Superior temporal gyrus (tissue), 1 donor: ENCODE measurements at regions not wholly inside any gene's neighbourhood (a gene's known extent, or its start where the extent isn't known, plus 50 kb on each side); places are given as distances from the start of the nearest gene placed in this dataset.

ENCODE experiments used
- DNase-seq: peaks from one replicate; pipeline ENCODE4 v3.0.0-alpha.2; 2016; ENCODE audit errors: extremely low spot score

DNA sequence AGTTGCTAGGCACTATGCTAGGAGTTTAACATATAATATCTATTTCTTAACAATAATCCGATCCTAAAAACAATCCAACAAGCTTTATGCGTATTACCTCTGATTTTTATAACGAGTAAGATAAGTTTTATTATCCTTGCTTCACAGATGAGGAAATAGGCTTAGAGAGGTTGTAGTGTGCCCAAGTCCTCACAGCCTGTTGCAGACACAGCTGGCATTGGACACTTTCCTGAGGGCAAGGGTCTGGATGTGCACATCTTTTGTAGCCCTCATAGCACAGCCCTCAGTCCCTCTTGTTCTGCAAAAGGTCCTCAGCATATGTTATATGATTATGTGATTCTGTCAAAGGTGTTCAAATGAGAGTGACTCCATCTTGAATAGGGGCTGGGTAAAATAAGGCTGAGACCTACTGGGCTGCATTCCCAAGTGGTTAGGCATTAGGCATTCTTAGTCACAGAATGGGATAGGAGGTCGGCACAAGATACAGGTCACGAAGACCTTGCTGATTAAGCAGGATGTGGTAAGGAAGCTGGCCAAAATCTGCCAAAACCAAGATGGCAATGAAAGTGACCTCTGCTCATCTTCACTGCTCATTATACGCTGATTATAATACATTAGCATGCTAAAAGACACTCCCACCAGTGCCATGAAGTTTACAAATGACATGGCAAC lies 75.7 kb upstream of the F3 start:
- no peak for DNase-seq

DNA sequence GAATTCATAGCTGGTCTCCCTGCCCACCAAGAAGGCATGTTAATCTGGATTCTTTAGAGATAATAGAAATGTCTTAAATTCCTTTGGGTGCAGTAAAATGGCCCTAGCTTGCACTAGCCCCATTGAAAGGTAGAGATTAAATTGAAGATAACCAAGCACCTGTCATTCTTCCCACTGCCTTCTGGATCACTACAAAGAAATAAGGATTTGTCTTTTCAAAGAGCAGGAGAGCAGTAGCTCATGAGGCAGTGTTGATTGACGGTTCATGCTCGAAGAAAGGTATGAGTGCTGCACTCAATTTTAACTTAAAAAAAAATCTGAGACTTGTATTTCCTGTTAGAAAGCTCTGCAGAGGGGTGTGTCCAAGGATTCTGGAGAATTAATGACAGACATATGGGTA lies 74.9 kb upstream of the F3 start:
- DNase-seq: no peak

DNA sequence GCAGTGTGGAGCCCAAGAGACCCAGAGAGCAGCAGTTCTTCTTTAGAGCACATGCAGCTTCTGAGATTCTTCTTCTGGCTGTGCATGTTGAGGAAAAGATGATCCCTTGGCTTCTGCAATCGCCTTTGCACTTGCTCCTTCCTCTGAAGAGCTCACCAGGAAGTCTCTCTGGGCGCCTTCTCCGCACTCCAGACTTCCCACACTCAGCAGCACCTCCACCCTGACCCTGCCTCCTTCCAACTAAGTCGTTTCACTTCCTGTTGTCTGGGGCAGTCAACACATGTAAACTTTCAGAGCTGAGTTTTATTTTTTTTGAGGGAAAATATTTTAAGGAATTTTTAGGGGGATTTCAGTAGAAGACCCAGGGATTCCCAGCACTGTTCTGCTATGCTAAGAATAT lies 73.4 kb upstream of the F3 start:
- no peak for DNase-seq

DNA sequence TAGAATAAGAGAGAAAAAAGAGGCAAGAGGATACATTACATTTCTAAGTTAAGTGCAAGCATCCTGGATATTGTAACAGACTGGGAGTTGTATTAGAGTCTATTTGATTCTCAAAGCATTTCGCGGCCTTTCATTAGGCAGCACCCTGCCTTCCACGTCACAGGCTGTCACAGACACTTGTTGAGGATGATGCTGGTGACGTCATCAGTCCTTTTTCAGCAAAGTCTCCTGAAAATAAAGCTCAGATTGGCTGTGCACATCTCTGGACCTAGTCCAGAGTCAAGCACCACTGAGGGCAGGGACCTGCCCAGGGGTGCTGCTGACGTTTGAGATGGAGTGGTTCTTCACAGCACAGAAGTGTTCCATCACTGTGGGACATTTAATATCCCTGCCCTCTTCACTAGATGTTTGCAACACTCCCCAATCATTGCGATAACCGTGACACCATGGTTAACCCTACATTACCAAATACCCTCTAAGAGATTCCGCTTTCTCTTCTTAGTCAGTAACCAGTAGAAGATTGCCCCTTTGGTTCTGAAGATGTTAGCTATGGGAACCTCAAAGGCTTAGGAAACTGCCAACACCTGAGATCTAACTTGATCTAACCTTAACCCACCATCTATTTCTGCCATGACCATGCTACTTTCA lies 72.7 kb upstream of the F3 start:
- DNase-seq: no peak

DNA sequence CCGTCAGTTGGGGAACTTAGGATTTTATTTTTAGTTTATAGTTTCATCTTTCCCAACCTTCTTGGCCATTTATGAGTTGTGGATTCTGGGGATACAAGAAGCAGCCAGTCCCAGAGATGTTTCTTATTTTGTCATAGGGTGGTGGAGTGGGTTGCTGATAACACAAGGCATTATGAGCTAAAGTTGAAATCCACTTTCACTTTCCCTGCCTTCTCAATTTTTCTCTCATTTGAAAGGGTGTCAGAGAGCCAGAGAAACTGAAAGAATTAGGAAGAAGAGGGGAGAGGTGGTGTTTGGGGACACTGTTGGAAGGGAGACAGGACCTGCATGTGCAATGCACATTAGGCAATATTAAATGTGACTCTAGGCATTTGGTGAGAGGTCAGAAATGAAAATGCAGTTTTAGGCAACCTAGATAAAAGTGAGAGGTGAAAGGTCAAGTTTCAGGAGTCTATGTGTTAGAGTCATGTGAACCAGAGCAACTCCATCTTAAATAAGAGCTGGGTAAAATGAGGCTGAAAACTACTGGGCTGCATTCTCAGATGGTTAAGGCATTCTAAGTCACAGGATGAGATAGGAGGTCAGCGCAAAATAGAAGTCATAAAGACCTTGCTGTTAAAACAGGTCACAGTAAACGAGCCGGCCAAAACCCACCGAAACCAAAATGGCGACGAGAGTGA lies 71.1 kb upstream of the F3 start:
- DNase-seq: no peak

DNA sequence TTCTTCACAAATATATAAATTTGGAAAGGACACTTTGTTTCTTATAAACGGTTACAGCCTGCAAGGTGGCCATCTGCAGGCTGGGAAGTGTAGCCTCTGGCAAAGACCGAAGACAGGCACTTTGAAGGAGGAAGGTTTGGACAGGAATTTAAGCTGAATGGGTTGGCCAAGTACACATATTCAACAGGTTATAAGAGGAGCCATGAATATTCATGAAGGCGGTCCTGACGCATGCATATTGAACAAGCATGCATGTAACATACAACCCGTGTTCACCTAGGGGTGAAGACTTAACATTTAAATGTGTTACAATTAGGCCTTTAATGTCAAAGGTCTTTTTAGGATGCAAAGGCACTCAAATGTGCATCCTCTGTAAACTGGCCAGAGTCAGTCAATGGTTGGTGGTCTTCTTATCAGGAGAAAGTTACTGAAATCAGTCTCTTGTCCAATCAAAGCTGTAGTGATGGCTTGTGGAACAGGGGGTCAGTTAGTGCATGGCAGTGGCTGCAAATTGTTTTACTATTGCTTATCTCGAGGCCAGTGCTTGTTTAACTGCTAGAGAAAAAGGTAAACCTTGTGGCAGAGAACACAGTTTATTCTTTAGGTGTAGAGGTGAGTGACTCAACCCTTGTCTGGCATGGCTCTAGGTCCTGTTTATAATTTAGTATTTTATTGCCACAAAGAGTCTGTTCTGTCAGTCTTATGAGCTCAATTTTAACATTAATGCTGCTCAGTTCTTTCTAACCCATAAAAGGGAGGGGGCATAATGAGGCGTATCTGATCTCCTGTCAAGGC lies 70.3 kb upstream of the F3 start:
- DNase-seq: no peak

DNA sequence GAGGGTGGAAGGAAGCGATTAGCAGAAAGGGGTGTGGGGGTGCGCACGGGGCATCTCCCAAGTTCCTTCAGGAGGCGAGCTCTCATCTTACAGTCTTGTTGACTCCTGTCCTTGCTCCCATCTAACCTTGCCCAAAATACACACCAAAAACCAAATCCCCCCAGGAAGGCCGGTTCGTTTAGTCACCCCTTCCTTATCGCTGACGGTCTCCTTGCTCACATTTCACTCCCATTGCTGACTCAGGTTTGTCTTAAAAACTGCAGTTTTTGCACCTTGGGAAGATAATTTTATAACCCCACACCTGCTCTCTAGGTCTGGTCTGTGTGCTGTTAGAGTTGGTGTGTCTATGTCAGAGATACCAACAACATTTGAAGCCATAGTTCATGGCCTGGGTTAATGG lies 68.1 kb upstream of the F3 start:
- DNase-seq: no peak

DNA sequence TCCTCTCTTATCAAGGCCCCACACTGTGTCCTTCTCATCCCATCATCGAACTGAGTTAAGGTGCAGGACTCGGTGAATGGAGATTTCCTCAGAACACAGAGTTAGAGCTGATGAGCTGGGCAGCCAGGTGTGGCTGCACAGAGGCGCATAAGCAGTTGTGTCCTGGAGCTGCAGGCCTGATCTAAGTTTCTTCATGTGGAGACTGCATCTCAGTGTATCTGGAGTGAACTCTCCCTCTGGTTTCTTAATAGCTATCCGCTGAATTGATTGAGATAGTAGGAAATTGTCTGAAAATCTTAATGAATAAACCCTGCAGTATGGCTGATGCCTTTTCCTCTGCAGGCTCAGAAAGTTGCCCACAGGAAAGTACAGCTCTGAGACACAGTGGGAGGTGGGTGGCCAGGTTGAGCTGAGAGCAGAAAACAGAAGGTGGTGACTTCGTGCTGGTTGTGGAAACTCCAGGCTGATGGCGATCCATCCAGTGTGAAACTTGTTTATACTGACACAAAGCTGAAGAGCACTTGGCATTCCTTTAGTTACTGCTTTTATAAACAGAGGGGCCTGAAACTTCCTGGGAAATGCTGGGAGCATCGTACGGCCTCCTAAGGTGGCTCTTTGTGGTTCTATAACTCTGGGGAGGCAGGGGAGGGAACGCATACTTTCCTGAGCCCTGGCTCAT lies 67.4 kb upstream of the F3 start:
- no peak for DNase-seq

DNA sequence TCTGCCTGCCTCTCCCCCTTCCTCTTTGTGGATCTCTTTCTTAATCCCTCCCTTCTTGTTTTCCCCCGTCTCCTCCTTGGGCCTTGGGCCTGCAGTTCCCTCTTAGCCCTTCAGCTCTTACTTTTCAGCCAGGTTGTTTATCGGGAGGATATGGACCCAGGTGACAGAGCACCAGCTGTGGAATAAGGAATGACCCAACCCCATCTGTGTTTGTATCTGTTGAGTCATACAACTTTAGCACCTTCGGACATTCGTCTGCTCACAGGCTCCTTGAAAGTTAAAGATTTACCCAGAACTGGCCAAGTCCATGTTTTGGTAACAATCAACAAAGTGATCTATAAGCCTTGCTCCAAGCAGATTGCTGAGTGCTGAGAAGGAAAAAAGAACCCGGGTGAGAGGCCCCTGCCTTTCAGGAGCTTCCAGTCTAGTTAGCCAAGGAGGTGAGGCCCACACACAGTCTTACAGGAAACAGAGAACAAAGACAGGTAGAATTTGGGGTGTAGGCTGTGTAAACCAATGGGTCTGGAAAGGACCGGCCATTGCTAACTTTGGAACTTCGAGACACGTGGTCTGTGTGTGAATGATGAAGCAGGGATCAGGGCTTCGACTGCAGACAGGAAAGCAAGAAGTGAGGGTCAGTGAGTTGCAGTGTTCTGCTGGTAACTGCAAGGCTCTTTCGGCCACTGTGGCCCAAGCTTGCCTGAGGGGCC lies 66.7 kb upstream of the F3 start:
- no peak for DNase-seq

DNA sequence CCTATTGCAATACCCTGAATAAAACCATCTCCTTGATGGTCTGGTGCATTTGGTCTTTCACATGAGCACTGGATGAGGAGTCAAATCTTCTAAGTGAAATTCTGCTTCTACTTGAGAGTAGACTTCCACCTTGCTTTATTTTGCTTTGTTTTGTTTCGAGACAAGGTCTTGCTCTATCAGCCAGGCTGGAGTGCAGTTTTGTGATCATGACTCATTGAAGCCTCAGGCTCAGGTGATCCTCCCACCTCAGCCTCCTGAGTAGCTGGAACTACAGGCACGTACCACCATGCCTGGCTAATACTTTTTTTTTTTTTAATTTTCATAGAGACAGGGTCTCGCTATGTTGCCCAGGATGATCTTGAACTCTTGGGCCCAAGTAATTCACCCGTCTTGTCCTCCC lies 65.8 kb upstream of the F3 start:
- DNase-seq: no peak

DNA sequence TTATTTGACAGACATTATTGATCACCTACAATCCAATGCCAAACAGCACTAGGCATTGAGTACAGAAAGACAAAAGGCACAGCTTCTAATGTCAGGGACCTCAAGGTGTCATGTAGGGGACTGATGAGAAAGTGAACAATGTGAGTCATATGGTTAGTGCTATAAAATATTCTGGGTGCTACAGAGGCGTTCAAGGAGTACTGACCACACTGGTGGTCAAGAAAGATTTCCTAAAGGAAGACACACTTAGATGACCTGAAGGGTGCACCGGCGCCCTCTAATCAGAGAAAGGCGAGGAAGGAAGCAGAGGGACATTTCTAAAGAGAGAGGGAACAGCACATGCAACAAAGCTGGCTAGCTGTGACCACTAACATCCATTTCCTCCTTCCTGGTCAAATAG lies 64.9 kb upstream of the F3 start:
- DNase-seq: no peak

DNA sequence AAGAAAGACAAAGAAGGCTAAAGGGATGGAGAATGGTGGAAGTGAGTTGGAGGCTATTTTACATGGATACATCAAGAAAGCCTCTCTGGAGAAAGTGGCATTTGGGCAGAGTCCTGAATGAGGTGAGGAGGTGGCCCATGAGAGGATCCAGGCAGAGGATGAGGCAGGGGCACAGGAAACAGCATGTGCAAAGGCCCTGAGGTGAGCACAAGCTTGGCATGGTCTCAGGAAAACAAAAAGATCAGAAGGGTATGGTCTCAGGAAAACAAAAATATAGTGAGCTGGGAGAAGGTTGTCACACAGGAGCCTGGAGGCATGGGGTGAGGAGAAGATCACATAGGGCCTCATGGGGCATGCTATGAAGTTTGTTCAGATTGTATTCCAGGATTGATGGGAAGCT lies 62.1 kb upstream of the F3 start:
- no peak for DNase-seq

DNA sequence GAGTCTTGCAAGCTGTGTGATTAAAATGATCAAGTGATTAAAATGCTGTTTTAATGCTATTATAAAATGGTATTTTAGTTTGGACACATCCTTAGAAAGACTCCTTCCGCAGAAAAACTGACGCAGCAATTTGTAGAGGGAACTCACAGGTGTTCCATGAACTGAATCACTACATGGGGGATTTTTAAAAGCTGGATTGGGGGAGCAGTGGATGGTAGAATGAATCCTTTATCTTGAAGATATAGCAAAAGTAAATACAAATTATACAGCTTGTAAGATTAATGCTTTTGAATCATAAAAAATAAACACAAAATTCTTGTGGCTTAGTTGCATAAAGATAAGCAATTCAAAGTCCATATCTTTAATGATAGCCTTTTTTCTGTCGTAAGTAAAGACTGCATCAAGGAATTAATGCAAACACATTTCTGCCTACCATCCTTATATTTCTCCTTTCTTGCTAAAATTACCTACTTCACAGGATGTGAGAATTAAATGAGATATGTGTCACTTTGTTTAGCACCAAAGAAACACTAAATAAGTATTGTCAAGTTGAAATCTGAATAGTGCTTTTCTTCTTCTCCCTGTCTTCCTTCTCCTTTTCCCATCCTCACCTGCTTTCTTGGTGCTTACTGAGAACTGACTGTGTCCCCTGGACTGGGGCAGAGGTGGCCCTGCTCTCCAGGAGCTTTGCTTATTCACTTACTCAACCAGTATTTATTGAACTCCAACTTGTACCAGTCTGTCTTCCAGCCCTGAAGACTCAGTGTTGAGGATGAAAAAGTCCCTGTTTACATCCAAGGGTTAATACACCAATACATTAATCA lies 61.5 kb upstream of the F3 start:
- DNase-seq: no peak

DNA sequence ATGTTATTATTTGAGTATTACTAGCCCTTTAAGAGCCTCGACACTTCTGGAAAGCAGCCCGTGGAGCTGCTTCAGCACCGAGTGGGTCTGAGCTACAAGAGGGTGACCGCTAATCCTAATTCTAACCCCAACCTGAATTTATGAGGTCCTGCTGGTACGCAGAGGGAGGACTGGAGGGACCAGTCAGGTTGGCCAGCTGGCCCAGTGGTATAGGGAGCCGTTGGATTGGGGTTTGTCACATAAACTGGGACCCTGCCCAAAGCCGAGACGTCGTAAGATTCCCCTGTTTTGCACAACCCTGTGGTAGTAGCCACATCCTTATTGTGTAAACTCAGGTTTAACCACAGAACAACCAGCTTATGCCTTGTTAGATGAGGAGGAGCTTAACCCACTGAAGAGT lies 60.8 kb upstream of the F3 start:
- no peak for DNase-seq

DNA sequence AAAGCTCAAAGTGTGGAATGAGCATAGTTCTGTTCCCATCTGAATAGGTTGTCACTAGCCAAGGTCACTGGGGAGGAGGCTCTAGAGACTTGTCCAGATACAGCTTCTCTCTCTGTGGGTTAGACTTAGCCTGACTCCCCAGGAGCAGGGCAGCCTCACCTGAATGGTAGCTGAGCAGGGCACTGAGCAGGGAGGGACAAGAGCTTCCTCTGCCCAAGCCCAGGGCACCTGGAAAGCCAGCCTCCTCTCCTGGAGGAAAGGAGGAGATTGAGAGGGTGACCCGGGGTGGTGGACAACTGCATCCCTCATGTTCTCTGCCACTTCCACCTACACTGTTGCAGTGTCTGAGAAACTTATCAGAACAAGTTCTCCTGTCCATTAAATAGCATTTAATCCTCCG lies 59.0 kb upstream of the F3 start:
- no peak for DNase-seq

DNA sequence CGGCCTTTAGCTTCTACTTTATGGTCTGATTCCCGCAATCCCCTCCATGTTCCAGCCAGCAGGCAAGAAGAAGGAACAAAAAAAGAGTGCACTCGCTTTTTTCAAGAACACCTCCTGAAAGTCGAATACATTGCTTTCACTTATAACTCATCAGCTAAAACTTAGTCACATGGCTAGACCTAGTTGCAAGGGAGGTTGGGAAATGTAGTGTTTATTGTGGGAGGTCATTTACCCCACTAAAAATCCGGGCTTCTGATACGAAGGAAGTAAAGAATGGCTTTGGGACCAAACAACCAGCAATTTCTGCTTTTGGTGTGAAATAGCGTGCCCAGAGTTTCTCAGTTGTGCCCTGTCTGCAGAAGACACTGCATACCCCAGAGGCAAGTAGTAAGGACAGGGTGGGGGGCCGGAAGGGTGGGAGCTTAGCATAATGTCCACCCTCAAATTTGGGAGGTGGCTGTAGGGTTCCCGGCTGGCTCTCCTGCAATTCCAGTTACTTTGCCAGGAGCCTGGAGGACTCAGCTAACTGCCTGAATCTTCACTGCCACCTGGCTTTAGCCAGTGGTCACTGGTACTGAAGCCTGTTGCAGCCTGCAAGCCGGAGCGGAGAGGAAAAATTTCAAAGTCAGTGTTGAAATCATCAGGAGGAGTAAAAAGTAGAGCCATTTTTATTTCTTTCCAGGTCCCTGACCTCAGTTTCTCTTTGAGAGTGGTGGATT lies 57.7 kb upstream of the F3 start:
- no peak for DNase-seq

DNA sequence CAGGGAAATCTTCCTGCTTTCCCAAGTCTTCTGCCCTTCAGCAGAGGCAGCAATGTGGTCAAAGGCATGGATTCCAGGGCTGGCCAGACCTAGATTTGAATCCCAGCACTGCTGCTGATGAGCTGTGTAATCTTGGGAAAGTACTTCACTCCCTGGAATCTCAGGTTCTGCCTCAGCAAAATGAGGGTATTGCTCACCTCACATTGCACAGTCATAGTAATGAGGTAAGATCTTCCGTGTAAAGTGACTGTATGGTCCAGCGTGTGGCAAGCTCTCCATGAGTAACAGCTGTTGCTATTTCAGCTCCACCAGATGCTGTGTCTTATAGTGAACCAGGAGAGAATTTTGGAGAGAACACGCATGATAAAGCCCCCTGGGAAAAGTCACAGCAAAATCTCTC lies 56.1 kb upstream of the F3 start:
- no peak for DNase-seq

DNA sequence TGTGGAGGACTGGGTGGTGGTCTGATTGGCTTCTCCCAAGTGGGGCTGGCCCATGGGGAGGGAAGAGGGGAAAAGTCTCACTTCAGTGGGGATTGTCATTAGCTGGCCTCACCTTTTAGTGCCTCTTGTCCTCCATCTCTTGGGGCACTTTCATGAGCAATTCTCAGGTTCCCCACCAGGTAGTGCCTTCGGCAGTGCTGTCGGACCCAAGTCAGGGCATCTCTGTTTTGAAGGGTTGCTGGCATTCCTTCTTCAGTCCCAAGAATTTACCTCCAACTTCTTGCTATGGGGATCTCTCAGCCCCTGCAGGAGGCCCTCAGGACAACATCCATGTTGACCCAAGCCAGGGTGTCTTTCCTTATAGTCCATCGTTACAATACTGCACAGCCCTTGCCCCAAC lies 54.7 kb upstream of the F3 start:
- DNase-seq: no peak

DNA sequence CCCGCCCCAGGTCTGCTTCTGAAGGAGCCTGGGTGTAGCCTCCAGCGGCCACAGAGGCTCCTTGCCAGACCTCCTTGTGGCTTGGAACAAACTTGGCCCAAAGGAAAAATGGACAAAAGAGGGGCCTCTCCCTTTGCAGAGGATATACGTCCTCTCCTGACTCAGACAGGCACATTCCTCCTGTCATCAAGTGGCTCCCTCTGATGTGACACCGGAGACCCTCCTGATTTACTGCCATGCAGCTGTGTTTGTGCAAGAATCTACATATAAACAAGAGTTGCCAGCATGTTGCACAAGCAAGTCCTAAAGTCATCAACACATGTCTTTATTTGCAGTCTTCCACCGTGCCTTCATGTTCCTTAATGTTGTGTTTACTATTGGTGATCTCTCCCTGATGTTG lies 54.1 kb upstream of the F3 start:
- no peak for DNase-seq

DNA sequence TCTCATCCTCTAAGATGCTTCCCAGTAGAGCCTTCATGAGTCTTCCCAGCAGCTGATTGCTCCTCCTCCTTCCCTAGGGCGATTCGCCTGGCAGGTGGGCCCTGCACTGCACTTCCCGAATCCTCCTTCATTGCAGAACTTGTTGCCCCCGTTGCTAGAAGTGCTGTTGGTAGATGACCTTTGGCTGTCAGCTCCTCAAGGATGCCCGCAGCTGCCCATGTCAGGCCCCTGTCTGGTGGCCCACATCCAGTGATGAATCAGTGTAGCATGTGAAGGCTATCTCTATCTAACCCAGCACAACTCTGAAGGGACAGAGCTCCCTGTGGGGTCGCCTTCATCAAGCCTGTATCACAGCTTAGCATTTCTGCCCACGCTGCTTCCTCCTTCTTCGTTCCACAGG lies 52.1 kb upstream of the F3 start:
- no peak for DNase-seq
